Upper lobe of left lung (tissue), 6 donors: ENCODE measurements at regions not wholly inside any gene's neighbourhood (a gene's known extent, or its start where the extent isn't known, plus 50 kb on each side); places are given as distances from the start of the nearest gene placed in this dataset.

Experiments used
- ATAC-seq, 2 donors: fragments of 200-7000 bp; cut with Tn5 transposase; one replicate each; pipeline ENCODE4 v1.9.1; 2022; ENCODE audit warnings: mild to moderate bottlenecking in 2 of 2, moderate library complexity in 2 of 2; ENCODE audit not compliant: low FRiP score in 2 of 2
- DNase-seq, 2 donors: peaks; one replicate each; pipeline ENCODE4 v3.0.0-alpha.2; 2019 to 2020
- H3K27ac ChIP-seq, 4 donors: fragments of 200-600 bp; sonication (generic); one replicate each; pipeline ENCODE4 v1.5.1; 2016 to 2019
- H3K27me3 ChIP-seq, 4 donors: fragments of 200-600 bp; sonication (generic); one replicate each; pipeline ENCODE4 v1.5.1; 2017 to 2019
- H3K36me3 ChIP-seq, 4 donors: fragments of 200-600 bp; sonication (generic); one replicate each; pipeline ENCODE4 v1.5.1; 2016 to 2019
- H3K4me1 ChIP-seq, 4 donors: fragments of 200-600 bp; sonication (generic); one replicate each; pipeline ENCODE4 v1.5.1; 2018 to 2019
- H3K4me3 ChIP-seq, 4 donors: fragments of 200-600 bp; sonication (generic); one replicate each; pipeline ENCODE4 v1.5.1; 2017 to 2019; ENCODE audit warnings: mild to moderate bottlenecking in 2 of 4, moderate library complexity in 1 of 4
- H3K9me3 ChIP-seq, 4 donors: fragments of 200-600 bp; sonication (generic); one replicate each; pipeline ENCODE4 v1.5.1; 2018 to 2019
- EP300 ChIP-seq, 4 donors: sonication (generic); formaldehyde crosslinking; IDR thresholded peaks; one replicate each; pipeline ENCODE4 v1.5.1; 2017; ENCODE audit warnings: antibody characterized with exemption in 4 of 4, control low read depth in 2 of 4
- POLR2A ChIP-seq, 4 donors: fragments of 450-650 bp; IDR thresholded peaks; one replicate each; pipeline ENCODE4 v1.5.1; 2016 to 2017; ENCODE audit warnings: antibody characterized with exemption in 4 of 4, mild to moderate bottlenecking in 2 of 4
- POLR2AphosphoS5 ChIP-seq, 2 donors: sonication (generic); formaldehyde crosslinking; IDR thresholded peaks; one replicate each; pipeline ENCODE4 v1.5.1; 2017; ENCODE audit warnings: antibody characterized with exemption in 2 of 2
- WGBS, 2 donors: methylation state at CpG; one replicate each; pipeline ENCODE4 v1.1.5; 2017 to 2018; 5-methylcytosine and 5-hydroxymethylcytosine counted together
- TF ChIP-seq, protein P1 (sequence below), 6 experiments: fragments of 450-650 bp in 4 of 6; fragments of 200-600 bp in 2 of 6; sonication (generic) in 2 of 6; IDR thresholded peaks; one replicate each; pipeline ENCODE4 v1.5.1; 2016 to 2019; ENCODE audit warnings: antibody characterized with exemption in 6 of 6
- donor health status: DM: no; HTN: no; CAD: no; lungs with moderate emphysema.
- donor health status: DM: no; HTN: yes; CAD: no; lungs with severe emphysema.

DNA sequence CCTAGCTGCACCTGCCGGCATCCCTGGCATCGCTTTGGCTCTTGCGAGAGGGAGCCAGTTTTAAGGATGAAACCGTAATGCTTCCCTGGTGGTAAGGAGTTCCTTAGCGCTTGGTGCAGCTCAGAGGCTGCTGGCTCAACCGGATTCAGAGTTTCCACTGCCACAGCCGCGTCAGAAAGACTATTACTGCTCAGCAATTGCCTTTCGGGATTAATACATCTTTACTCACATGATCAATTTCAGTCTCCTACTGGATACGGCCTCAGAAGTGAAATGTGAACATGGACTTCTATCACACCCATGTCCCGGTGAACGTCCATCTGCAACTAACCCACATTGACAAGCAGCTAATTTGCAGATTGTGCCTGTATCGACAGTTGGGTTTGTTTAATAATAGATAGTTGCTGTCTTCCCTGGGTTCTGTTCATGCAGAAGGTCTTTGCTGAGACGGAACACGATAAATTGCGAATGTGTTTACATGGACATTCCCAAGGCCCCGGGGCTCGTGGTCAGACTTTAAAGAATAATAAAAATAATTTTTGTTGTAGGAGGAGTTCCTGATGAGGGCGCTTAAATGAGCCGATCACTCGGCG is 175.4 kb downstream of the ENGASE start:
- Histone ChIP-seq H3K36me3 (no peaks in the 10 kb centered on the region), H3K27me3 (no peaks in the 10 kb centered on the region), H3K27ac (no peak overlapping the region), H3K9me3 (no peaks in the 10 kb centered on the region), H3K4me3 (no peak overlapping the region), H3K4me1 (no peaks in the 10 kb centered on the region)
- no peak for DNase-seq
- WGBS, 2 donors, result 82 to 83% methylated on average over 22 of the region's 22 CpGs
- TF ChIP-seq EP300 (IDR thresholded peaks at IDR 0.05) (no peak), POLR2A (IDR thresholded peaks at IDR 0.05) (no peak), POLR2AphosphoS5 (IDR thresholded peaks at IDR 0.05) (no peak)
- TF ChIP-seq, protein P1, sequence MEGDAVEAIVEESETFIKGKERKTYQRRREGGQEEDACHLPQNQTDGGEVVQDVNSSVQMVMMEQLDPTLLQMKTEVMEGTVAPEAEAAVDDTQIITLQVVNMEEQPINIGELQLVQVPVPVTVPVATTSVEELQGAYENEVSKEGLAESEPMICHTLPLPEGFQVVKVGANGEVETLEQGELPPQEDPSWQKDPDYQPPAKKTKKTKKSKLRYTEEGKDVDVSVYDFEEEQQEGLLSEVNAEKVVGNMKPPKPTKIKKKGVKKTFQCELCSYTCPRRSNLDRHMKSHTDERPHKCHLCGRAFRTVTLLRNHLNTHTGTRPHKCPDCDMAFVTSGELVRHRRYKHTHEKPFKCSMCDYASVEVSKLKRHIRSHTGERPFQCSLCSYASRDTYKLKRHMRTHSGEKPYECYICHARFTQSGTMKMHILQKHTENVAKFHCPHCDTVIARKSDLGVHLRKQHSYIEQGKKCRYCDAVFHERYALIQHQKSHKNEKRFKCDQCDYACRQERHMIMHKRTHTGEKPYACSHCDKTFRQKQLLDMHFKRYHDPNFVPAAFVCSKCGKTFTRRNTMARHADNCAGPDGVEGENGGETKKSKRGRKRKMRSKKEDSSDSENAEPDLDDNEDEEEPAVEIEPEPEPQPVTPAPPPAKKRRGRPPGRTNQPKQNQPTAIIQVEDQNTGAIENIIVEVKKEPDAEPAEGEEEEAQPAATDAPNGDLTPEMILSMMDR (IDR thresholded peaks at IDR 0.05), result no peak
- ATAC-seq, result no peak

DNA sequence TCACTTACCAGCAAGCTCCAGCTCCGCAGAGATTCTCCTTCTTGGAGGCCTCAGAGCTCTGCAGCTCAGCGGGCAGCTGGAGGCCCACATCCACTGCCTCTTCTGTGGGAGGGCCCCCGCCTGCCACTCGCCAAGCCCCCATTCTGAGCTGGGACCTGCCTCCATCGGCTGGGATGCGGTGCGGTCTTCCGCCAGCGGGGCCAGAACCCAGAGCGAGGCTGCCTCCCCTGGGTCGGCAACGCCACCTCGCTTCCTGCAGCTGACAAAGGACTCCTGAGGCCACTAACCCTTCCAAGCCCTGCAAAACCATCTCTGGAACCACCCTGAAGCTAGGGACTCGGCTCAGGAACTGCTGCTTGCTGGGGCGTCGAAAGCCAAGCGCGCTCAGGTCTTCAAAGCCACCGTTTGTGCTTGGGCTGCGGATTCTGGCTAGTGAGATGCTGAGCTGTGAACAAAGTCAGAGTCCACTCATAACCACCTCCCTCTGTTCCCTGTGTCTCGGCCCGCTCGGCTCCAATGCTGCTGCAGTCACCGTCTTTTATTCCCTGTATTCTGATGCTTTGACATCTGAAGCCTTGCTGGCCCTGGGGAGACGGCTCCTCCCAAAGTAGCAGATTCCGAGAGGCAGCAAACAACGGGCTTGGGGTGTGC is 174.3 kb downstream of the ENGASE start:
- Histone ChIP-seq H3K27me3 (no peaks in the 10 kb centered on the region), H3K4me3 (no peak overlapping the region), H3K27ac (no peak overlapping the region), H3K4me1 (no peaks in the 10 kb centered on the region), H3K36me3 (no peaks in the 10 kb centered on the region), H3K9me3 (no peaks in the 10 kb centered on the region)
- DNase-seq (no peak), ATAC-seq (no peak)
- 67 to 70% methylated on average over 13 to 18 of the region's 27 CpGs for WGBS, 2 donors
- TF ChIP-seq, protein P1 (IDR thresholded peaks at IDR 0.05), result no peak
- TF ChIP-seq POLR2AphosphoS5 (IDR thresholded peaks at IDR 0.05) (no peak), POLR2A (IDR thresholded peaks at IDR 0.05) (no peak), EP300 (IDR thresholded peaks at IDR 0.05) (no peak)

DNA sequence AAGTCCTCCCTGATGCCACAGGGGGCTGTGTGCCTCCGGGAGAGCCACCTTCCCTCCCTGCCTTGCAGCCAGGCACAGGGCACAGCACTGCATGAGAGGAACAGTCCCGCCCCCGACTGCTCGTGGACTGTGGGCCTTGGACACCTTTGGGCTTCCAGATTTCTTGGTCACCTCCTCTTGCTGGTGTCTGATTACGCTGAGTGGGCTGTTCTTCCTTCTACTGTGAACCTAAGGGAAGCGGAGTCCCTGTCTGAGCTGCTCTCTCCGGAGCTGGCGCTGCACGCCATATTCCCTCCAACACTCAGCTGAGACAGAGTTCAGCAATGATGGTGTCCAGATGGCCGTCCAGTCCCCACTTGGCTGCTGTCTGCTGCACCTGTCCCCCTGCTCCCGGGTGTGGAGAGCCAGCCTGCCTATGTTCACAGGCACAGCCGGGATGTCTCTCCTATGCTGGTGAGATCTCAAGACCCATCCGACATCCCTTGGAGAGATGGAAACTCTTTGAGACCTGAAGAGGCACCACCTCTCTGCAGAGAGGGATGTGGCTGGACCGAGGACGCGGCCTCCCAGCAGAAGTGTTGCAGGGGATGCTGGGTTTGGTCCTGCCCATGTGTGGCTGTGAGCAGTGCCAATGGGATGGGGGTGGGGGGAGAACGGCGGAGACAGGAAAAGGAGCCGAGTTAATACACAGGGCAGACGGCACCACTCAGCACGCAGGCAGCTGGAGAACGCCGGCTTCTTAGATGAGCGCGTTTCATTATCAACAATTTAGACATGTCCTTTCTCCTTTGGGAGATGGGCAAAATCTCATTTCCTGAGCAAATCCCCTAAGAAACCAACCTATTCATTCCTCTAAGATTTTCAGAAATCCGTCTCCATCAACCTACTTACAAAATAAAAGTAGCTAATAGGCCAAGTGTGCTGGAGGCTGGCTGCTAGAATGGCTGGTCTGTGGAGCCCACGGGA is 171.9 kb downstream of the ENGASE start:
- ATAC-seq (no peak), DNase-seq (no peak)
- Histone ChIP-seq H3K27me3 (no peaks in the 10 kb centered on the region), H3K36me3 (no peaks in the 10 kb centered on the region), H3K9me3 (no peaks in the 10 kb centered on the region), H3K27ac (no peak overlapping the region), H3K4me3 (no peak overlapping the region), H3K4me1 (no peaks in the 10 kb centered on the region)
- TF ChIP-seq, protein P1 (IDR thresholded peaks at IDR 0.05), result no peak
- no peak for TF ChIP-seq POLR2A (IDR thresholded peaks at IDR 0.05)
- no peak for TF ChIP-seq EP300 (IDR thresholded peaks at IDR 0.05)
- no peak for TF ChIP-seq POLR2AphosphoS5 (IDR thresholded peaks at IDR 0.05)
- 68 to 80% methylated on average over 16 to 27 of the region's 27 CpGs for WGBS, 2 donors

DNA sequence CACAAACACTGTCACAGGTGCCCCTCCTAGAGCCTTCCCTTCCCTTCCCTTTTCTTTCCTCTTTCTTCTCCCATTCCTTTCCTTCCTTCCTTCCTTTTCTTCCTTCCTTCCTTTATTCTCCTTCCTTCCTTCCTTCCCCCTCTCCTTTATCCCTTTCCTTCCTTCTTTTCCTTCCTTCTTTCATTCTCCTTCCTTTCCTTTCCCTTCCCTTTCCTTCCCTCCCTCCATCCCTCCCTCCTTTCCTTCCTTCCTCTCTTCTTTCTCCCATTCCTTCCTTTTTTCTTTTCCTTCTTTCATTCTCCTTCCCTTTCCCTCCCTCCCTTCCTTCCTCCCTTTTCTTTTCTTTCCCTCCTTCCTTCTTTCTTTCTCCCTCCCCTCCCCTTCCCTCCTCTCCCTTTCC is 170.0 kb downstream of the ENGASE start:
- TF ChIP-seq POLR2AphosphoS5 (IDR thresholded peaks at IDR 0.05), result no peak
- TF ChIP-seq, protein P1 (IDR thresholded peaks at IDR 0.05), result no peak
- TF ChIP-seq EP300 (IDR thresholded peaks at IDR 0.05), result no peak
- no peak for TF ChIP-seq POLR2A (IDR thresholded peaks at IDR 0.05)
- Histone ChIP-seq H3K36me3 (no peaks in the 10 kb centered on the region), H3K4me1 (no peaks in the 10 kb centered on the region), H3K9me3 (no peaks in the 10 kb centered on the region), H3K4me3 (no peak overlapping the region), H3K27ac (no peak overlapping the region), H3K27me3 (no peaks in the 10 kb centered on the region)
- no peak for ATAC-seq
- DNase-seq, result no peak
